Hepatocyte (in vitro differentiated cells): ENCODE measurements at regions not wholly inside any gene's neighbourhood (a gene's known extent, or its start where the extent isn't known, plus 50 kb on each side); places are given as distances from the start of the nearest gene placed in this dataset.
"Not testable (repeated sequence)": the region's sequence is repeated elsewhere in the genome, so short reads cannot be mapped to it uniquely, and the experiment has no call there.

ENCODE experiments used
- DNase-seq: peaks from one replicate; pipeline ENCODE4 v3.0.0-alpha.2; 2016; ENCODE audit warnings: low spot score
- H2AFZ ChIP-seq: fragments of 200-600 bp; sonication (generic); 2 replicates; pipeline ENCODE4 v1.6.0; 2016; ENCODE audit warnings: antibody characterized with exemption, mild to moderate bottlenecking
- H3K27ac ChIP-seq: fragments of 200-600 bp; sonication (generic); 2 replicates; pipeline ENCODE4 v1.5.1; 2016; ENCODE audit warnings: mild to moderate bottlenecking
- H3K27me3 ChIP-seq: fragments of 200-600 bp; sonication (generic); 2 replicates; pipeline ENCODE4 v1.6.1; 2016
- H3K36me3 ChIP-seq: fragments of 200-600 bp; sonication (generic); replicated peaks from 2 replicates; pipeline ENCODE4 v1.5.1; 2016; ENCODE audit warnings: low read depth; ENCODE audit not compliant: insufficient read depth
- H3K4me1 ChIP-seq: fragments of 200-600 bp; sonication (generic); 2 replicates; pipeline ENCODE4 v1.5.1; 2016; ENCODE audit warnings: mild to moderate bottlenecking, moderate library complexity; ENCODE audit not compliant: insufficient read depth
- H3K4me2 ChIP-seq: fragments of 200-600 bp; sonication (generic); 2 replicates; pipeline ENCODE4 v1.6.0; 2016
- H3K4me3 ChIP-seq: fragments of 200-600 bp; sonication (generic); 2 replicates; pipeline ENCODE4 v1.5.1; 2016; ENCODE audit warnings: mild to moderate bottlenecking
- H3K79me2 ChIP-seq: fragments of 200-600 bp; sonication (generic); 2 replicates; pipeline ENCODE4 v1.6.0; 2017; ENCODE audit warnings: mild to moderate bottlenecking
- H3K9me2 ChIP-seq: fragments of 200-600 bp; sonication (generic); replicated peaks from 2 replicates; pipeline ENCODE4 v1.6.0; 2017; ENCODE audit warnings: mild to moderate bottlenecking; ENCODE audit not compliant: insufficient read depth
- H3K9me3 ChIP-seq: fragments of 200-600 bp; sonication (generic); 2 replicates; pipeline ENCODE4 v1.5.1; 2016; ENCODE audit warnings: low read depth, mild to moderate bottlenecking
- H4K20me1 ChIP-seq: fragments of 200-600 bp; sonication (generic); 2 replicates; pipeline ENCODE4 v1.6.0; 2016; ENCODE audit warnings: mild to moderate bottlenecking; ENCODE audit not compliant: insufficient read depth, poor library complexity, severe bottlenecking
- EZH2 ChIP-seq: fragments of 200-600 bp; sonication (generic); IDR thresholded peaks from 2 replicates; pipeline ENCODE4 v1.6.1; 2016; ENCODE audit warnings: antibody characterized with exemption, mild to moderate bottlenecking, borderline replicate concordance
- EZH2phosphoT487 ChIP-seq: fragments of 200-600 bp; sonication (generic); IDR thresholded peaks from one replicate; pipeline ENCODE4 v1.6.1; 2018; ENCODE audit warnings: antibody characterized with exemption, mild to moderate bottlenecking, low read depth, moderate library complexity; ENCODE audit not compliant: unreplicated experiment, severe bottlenecking
- WGBS: methylation state at CpG from one replicate; pipeline ENCODE4 v1.1.6; 2016; ENCODE audit warnings: low lambda C conversion rate; ENCODE audit errors: missing lambda C conversion rate; 5-methylcytosine and 5-hydroxymethylcytosine counted together
- TF ChIP-seq, protein P1 (sequence below): fragments of 200-600 bp; sonication (generic); IDR thresholded peaks from 2 replicates; pipeline ENCODE4 v1.5.1; 2016; ENCODE audit warnings: antibody characterized with exemption, mild to moderate bottlenecking; ENCODE audit not compliant: poor library complexity

DNA sequence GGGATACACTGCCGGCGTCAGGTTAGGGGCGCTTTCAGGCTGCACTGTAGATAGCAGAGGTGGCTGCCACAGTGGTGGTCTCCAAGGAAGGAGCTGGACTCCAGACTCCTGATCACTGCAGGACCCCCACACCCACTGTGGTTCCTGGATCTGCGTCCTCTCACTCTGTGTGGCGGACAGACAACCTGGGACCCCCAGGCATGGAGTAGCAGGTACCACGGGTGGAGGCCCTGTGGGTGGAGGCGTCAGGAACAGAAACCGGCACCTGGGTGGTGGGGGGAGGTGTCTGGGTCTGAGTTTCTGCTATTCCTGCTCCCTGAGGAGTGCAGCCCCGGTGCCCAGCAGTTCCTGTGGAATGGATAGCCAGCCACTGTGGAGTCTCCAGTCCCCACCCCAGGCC is 75.1 kb upstream of the PCAT7 start:
- 93% methylated on average over 9 of the region's 9 CpGs for WGBS
- H3K4me3 ChIP-seq: no peak overlapping the region
- no peak for TF ChIP-seq EZH2
- TF ChIP-seq EZH2phosphoT487: no peak
- TF ChIP-seq, protein P1, sequence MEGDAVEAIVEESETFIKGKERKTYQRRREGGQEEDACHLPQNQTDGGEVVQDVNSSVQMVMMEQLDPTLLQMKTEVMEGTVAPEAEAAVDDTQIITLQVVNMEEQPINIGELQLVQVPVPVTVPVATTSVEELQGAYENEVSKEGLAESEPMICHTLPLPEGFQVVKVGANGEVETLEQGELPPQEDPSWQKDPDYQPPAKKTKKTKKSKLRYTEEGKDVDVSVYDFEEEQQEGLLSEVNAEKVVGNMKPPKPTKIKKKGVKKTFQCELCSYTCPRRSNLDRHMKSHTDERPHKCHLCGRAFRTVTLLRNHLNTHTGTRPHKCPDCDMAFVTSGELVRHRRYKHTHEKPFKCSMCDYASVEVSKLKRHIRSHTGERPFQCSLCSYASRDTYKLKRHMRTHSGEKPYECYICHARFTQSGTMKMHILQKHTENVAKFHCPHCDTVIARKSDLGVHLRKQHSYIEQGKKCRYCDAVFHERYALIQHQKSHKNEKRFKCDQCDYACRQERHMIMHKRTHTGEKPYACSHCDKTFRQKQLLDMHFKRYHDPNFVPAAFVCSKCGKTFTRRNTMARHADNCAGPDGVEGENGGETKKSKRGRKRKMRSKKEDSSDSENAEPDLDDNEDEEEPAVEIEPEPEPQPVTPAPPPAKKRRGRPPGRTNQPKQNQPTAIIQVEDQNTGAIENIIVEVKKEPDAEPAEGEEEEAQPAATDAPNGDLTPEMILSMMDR: no peak
- no peak overlapping the region for H2AFZ ChIP-seq
- H3K36me3 ChIP-seq: no peaks in the 10 kb centered on the region
- no peak for DNase-seq
- H3K79me2 ChIP-seq: peaks cover 30% of the 10 kb centered on the region
- no peaks in the 10 kb centered on the region for H3K9me3 ChIP-seq
- H3K4me1 ChIP-seq: no peaks in the 10 kb centered on the region
- H3K9me2 ChIP-seq: no peaks in the 10 kb centered on the region
- no peaks in the 10 kb centered on the region for H3K27me3 ChIP-seq
- H4K20me1 ChIP-seq: no peaks in the 10 kb centered on the region
- H3K27ac ChIP-seq: no peak overlapping the region
- no peak overlapping the region for H3K4me2 ChIP-seq

DNA sequence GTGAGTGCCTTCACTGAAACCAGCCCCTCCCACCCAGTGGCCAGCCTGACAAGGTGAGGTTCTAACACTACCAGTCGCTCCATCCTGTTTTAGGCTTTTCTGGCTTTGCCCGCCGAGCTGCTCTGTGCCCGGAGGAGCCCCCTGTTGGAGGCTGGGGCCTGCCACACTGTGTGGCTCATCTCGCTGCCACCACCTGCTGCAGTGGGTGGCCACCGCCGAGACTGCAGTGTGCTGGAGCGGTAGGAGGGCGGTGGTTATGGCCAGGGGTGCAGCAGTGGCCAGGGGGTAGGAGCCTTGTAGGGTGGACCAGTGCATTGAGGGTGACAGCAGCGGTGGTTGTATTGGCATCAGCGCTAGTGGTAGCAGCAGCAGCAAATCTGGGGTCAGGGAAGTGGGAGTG is 74.7 kb upstream of the PCAT7 start:
- H3K9me2 ChIP-seq: no peaks in the 10 kb centered on the region
- H3K4me1 ChIP-seq: no peaks in the 10 kb centered on the region
- H3K4me3 ChIP-seq: no peak overlapping the region
- no peak for DNase-seq
- H3K4me2 ChIP-seq: no peak overlapping the region
- H3K36me3 ChIP-seq: no peaks in the 10 kb centered on the region
- no peak overlapping the region for H2AFZ ChIP-seq
- H4K20me1 ChIP-seq: no peaks in the 10 kb centered on the region
- H3K9me3 ChIP-seq: no peaks in the 10 kb centered on the region
- no peak overlapping the region for H3K27ac ChIP-seq
- no peaks in the 10 kb centered on the region for H3K27me3 ChIP-seq
- WGBS: 98% methylated on average over 11 of the region's 11 CpGs
- peaks cover 26% of the 10 kb centered on the region for H3K79me2 ChIP-seq
- TF ChIP-seq, protein P1: no peak
- TF ChIP-seq EZH2: no peak
- TF ChIP-seq EZH2phosphoT487: no peak

DNA sequence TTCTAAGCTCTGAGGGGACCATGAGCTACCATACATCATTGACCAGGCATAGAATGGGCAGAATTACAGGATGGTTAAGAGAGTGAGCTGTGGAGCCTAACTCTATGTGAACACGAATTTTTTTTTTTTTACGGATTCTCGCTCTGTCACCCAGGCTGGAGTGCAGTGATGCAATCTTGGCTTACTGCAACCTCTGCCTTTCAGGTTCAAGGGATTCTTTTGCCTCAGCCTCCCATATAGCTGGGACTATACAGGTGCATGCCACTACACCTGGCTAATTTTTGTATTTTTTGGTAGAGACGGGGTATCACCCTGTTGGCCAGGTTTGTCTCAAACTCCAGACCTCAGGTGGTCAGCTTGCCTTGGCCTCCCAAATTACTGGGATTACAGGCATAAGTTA is 72.8 kb upstream of the PCAT7 start:
- TF ChIP-seq, protein P1: no peak
- TF ChIP-seq EZH2 (no peak), EZH2phosphoT487 (no peak)
- Histone ChIP-seq H3K9me3 (no peaks in the 10 kb centered on the region), H4K20me1 (no peaks in the 10 kb centered on the region), H3K36me3 (no peaks in the 10 kb centered on the region), H3K4me1 (no peaks in the 10 kb centered on the region), H3K4me3 (no peak overlapping the region), H3K79me2 (peaks cover 11% of the 10 kb centered on the region), H2AFZ (no peak overlapping the region), H3K4me2 (no peak overlapping the region), H3K27me3 (no peaks in the 10 kb centered on the region), H3K27ac (no peak overlapping the region), H3K9me2 (no peaks in the 10 kb centered on the region)
- 89% methylated on average over 4 of the region's 4 CpGs for WGBS
- DNase-seq: no peak

DNA sequence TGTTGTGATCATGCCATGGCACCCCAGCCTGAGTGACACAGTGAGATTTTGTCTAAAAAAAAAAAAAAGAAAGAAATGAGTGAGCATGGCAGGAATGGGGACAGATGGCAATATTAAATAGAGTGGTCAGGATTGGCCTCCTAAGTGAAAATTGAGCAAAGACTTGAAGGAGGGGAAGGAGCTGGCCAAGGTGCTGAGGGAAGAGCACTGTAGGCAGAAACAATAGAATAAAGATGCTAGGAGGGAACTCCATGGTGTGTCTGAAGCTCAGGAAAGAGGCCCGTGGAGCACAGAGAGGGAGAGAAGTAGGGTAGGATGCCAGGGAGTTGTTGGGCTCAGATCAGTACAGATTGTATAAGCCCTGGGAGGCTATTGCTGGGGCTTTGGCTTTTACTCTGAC is 64.4 kb upstream of the PCAT7 start:
- H3K4me3 ChIP-seq: no peak overlapping the region
- DNase-seq: no peak
- H3K9me3 ChIP-seq: no peaks in the 10 kb centered on the region
- H3K4me2 ChIP-seq: no peak overlapping the region
- H3K27me3 ChIP-seq: no peaks in the 10 kb centered on the region
- no peak overlapping the region for H3K27ac ChIP-seq
- no peaks in the 10 kb centered on the region for H3K36me3 ChIP-seq
- H2AFZ ChIP-seq: no peak overlapping the region
- H3K4me1 ChIP-seq: no peaks in the 10 kb centered on the region
- H4K20me1 ChIP-seq: peaks cover 9% of the 10 kb centered on the region
- no peaks in the 10 kb centered on the region for H3K9me2 ChIP-seq
- H3K79me2 ChIP-seq: peaks cover 16% of the 10 kb centered on the region
- 85% methylated on average over 1 of the region's 1 CpG for WGBS
- TF ChIP-seq, protein P1: no peak
- TF ChIP-seq EZH2 (no peak), EZH2phosphoT487 (no peak)

DNA sequence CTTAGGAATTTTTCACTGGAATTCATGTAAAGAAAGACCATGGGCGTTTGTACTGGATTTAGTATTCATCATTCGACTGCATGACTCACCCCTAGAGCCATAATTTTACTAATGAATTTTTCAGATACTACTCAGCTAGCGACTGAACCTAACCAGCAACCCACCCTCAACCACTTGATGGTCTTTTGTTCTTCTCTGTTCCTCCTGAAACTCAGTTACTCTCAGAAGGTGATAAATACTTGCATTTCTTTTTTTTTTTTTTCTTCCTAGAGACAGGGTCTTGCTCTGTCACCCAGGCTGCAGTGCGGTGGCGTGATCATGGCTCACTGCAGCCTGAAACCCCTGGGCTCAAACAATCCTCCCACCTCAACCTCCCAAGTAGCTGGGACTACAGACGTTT is 62.8 kb upstream of the PCAT7 start:
- not testable (repeated sequence) for DNase-seq, H3K36me3 ChIP-seq, H4K20me1 ChIP-seq, H3K27ac ChIP-seq, H3K9me3 ChIP-seq, H3K4me2 ChIP-seq, H3K4me1 ChIP-seq, H3K4me3 ChIP-seq, H3K9me2 ChIP-seq, H2AFZ ChIP-seq, H3K27me3 ChIP-seq
- H3K79me2 ChIP-seq: peaks cover 18% of the 10 kb centered on the region
- 86% methylated on average over 6 of the region's 6 CpGs for WGBS
